Fibroblast of peridontal ligament (primary cell): ENCODE measurements at regions not wholly inside any gene's neighbourhood (a gene's known extent, or its start where the extent isn't known, plus 50 kb on each side); places are given as distances from the start of the nearest gene placed in this dataset.

Source experiments
- DNase-seq: peaks from one replicate; pipeline ENCODE4 v3.0.0-alpha.2; 2010; ENCODE audit errors: extremely low read depth

DNA sequence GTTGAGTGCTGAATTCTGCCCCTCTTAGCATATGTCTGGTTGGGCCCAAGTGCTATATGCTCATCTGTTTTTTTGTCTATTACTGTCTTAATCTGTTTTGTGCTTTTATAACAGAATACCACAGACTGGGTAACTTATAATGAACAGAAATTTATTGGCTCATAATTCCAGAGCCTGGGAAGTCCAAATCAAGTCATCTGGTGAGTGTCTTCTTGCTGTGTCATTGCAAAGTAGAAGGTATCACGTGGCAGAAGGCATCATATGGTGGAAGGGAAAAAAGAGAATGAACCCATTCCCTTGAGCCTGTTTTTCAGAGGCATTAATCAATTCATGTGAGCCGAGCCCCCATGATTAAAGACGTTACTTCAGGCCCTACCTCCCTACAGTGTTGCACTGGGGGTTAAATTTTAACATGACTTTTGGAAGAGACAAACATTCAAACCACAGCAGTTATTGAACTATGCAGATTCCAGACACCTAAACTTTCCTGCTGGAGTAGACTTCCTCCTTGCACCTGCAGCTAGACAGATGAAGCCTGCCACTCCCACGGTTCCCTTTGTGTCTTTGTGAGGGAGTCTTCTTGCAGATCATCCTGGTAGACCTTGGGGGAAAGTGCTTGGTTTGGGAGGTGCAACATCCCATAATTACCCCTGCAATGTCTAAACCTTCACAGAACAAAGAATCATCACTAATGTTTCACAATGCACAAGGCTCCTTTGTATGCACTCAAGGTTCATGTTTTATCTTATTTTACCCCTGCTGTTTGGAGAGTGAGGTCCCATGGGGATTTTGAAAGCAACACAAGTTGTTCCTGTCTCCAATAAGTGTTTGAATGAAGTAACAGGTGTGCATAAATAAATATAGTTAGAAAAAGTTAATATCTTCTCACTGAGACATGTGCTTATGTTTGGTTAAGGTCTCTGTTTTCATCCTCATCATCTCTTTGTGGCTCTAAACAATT lies 64.7 kb upstream of the XCR1 start:
- DNase-seq = no peak

- DNase-seq = no peak
These were observed 63.8 kb upstream of the XCR1 start for GRCh38 chr3:46091046-46091445.

DNA sequence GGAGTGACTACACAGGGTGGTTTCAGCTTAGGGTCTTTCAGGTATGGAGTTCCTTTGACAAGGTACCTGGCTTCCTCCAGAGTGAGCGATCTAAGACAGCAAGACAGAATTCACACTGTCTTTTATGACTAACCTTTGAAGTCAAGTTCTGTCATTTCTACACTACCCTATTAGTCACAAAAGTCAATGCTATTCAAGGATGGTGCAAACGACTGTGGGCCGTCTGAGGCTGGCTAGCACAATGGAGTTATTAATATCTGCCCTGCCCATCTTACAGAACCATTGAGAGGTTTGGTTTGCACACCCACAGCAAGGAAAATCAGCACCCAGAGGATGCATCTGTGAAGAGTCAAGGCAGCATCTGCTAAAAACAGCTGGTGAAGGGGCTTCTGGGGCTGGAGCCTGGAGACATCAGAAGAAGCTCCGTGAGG lies 62.9 kb upstream of the XCR1 start:
- no peak for DNase-seq

- DNase-seq = peak; percentile 94
These were observed 62.1 kb upstream of the XCR1 start for GRCh38 chr3:46089237-46090011.

GRCh38 chr3:46087871-46088270 lies 60.6 kb upstream of the XCR1 start:
- peak; percentile 83 for DNase-seq

- no peak for DNase-seq
These were observed 59.7 kb upstream of the XCR1 start for GRCh38 chr3:46086986-46087385.

- no peak for DNase-seq
These were observed 58.8 kb upstream of the XCR1 start for GRCh38 chr3:46086083-46086437.

GRCh38 chr3:46085421-46086082 lies 58.3 kb upstream of the XCR1 start:
- no peak for DNase-seq

GRCh38 chr3:46083956-46084355 lies 56.7 kb upstream of the XCR1 start:
- no peak for DNase-seq

DNA sequence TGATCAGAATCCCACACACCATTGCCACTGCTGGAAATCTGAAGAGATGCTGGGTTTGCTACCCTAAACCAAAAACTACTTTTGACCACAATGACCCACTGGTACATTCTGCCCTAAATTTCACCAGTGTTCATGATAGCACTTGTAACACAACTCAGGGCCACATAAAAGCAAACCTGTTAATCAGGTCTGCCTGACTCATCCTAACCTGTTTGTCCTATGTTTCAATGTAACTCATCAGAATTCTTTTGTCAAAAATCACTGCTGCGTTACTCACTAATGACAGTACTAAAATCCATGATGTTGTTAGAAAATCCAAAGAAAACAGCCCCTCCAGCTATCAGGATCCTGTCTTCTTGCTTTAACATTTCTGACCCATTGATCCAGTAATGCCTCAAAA lies 55.6 kb upstream of the XCR1 start:
- no peak for DNase-seq

DNA sequence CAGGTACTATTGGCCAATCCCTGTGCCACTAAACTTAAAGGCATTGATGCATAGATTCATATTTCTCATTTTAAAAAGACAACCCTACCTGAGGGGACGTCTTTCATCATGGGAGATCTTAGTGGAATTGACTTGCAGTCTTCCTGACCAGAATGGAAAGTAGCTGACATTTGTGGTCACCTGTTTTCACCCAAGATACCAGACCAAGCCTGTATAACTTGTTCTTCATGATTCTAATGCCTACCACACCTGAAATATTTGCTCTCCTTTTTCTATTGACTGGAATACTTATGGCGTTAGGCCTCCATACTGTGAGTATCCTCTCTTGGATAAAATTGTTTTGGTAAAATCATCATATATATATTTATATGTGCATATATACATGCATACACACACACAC lies 54.7 kb upstream of the XCR1 start:
- no peak for DNase-seq

DNA sequence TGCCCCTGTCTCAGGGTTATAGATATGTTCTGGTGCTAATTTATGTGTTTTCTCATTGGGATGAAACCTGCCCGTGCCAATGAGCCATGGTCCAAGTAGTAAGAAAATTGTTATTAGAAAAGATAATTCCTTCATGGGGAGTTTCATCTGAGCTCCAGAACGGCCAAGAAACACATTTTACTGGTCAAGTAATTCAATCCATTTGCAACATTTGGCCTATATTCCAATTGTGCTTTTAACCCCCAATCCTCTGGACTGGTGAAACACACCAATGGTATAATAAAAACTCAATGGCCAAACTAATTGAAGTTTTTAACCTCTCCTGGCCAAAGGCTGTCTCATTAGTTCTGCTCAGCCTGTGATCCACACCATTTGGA lies 53.7 kb upstream of the XCR1 start:
- DNase-seq = peak; percentile 43

DNA sequence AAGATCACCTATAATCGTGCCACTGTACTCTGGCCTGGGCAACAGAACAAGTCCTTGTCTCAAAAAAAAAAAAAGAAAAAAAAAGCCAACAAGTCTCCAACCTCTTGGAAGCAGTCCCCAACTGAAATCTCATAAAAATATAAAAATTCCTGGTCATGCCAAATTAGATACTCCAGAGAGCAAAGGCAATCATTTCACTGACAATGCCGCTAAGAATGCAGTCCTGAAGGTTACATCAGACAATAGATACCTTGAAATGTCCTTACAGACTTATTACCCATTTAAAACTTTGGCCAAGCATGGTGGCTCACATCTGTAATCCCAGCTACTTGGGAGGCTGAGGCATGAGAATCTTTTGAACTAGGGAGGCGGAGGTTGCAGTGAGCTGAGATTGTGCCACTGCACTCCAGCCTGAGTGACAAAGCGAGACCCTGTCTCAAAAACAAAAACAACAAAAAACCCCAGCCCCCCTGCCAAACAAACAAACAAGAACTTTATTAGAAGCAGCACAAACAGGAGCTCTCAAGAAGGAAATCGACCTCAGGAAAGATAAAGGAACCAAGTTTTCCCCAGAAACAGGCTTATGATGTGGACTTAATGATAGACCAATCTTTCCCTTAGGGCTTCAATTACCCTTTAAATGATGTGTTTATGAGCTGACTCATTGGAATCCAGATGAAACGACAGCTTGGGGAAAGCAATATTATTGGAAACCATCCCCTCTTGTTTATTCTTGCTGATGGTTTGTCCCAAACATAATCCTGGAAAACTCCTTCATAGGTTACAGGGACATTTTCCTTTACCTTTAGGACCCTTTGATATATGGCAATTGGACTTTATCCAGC lies 53.1 kb upstream of the XCR1 start:
- peak; percentile 59 for DNase-seq

DNA sequence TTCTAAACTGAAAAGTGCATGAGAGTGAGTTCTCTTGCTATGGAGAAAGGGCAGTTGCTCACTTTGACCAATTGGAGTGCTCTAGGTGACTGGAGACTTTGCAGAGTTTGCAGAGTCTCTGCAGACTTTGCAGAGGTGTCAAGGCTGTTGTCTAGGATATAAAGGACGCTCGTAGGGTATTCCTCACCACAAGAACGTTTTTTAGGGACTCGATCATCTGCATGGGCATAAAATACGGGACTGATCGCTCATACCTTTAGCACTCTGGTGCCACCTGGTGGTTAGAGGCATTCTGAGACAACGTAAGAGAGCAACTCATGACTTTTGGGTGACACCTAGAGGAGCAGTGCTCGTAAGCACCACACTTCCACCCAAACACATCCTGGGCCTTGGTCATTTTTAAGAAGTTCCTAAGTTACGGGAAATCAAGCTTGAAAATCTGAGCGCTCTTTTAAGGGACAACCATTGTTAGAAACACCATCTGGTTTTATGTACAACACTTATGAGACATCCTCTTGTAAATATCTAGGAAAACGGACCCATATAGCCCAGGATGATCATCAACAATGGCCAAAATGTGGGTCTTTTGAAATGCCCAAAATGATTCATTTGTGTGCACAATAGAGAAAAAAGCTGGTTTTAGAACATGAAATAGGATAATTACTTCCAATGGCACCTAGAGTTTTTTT lies 51.6 kb upstream of the XCR1 start:
- peak; percentile 98 for DNase-seq
